ENCODE measurements at regions not wholly inside any gene's neighbourhood (a gene's known extent, or its start where the extent isn't known, plus 50 kb on each side); places are given as distances from the start of the nearest gene placed in this dataset.
A peak's percentile ranks its signal among the peaks of the same experiment; 100 is the strongest.

GRCh38 chr19:28949535-28949934 lies 263.4 kb downstream of the UQCRFS1 start:
- TF ChIP-seq TCF12 (IDR thresholded peaks at IDR 0.05; ENCODE audit: low read depth) (no peak), NFIC (IDR thresholded peaks at IDR 0.05) (no peak), RAD21 (IDR thresholded peaks at IDR 0.05; ENCODE audit: low read depth) (no peak), REST (IDR thresholded peaks at IDR 0.05; ENCODE audit: low read depth) (no peak), CEBPB (IDR thresholded peaks at IDR 0.05) (no peak), YY1 (IDR thresholded peaks at IDR 0.05; ENCODE audit: low read depth) (no peak), TEAD4 (IDR thresholded peaks at IDR 0.05) (no peak), USF1 (IDR thresholded peaks at IDR 0.05) (no peak), MAX (IDR thresholded peaks at IDR 0.05) (no peak), EP300 (IDR thresholded peaks at IDR 0.05; ENCODE audit: borderline replicate concordance) (no peak), CREB1 (IDR thresholded peaks at IDR 0.05; ENCODE audit: low read depth) (no peak), EGR1 (IDR thresholded peaks at IDR 0.05) (no peak), FOXM1 (IDR thresholded peaks at IDR 0.05; ENCODE audit: borderline replicate concordance, low read depth) (no peak), TAF1 (IDR thresholded peaks at IDR 0.05; ENCODE audit: low read depth) (no peak), ZBTB7A (IDR thresholded peaks at IDR 0.05; ENCODE audit: low read depth) (no peak)

GRCh38 chr19:28949027-28949426 lies 263.9 kb downstream of the UQCRFS1 start:
- TF ChIP-seq NFIC (IDR thresholded peaks at IDR 0.05) (no peak), FOXM1 (IDR thresholded peaks at IDR 0.05; ENCODE audit: borderline replicate concordance, low read depth) (no peak), CEBPB (IDR thresholded peaks at IDR 0.05) (no peak), EGR1 (IDR thresholded peaks at IDR 0.05) (no peak), ZBTB7A (IDR thresholded peaks at IDR 0.05; ENCODE audit: low read depth) (no peak), TEAD4 (IDR thresholded peaks at IDR 0.05) (no peak), MAX (IDR thresholded peaks at IDR 0.05) (no peak), RAD21 (IDR thresholded peaks at IDR 0.05; ENCODE audit: low read depth) (no peak), USF1 (IDR thresholded peaks at IDR 0.05) (no peak)

GRCh38 chr19:28948566-28948965 lies 264.4 kb downstream of the UQCRFS1 start:
- TF ChIP-seq EP300 (IDR thresholded peaks at IDR 0.05; ENCODE audit: borderline replicate concordance), result no peak
- TF ChIP-seq ZBTB7A (IDR thresholded peaks at IDR 0.05; ENCODE audit: low read depth), result no peak
- no peak for TF ChIP-seq USF1 (IDR thresholded peaks at IDR 0.05)
- no peak for TF ChIP-seq NFIC (IDR thresholded peaks at IDR 0.05)
- no peak for TF ChIP-seq REST (IDR thresholded peaks at IDR 0.05; ENCODE audit: low read depth)
- no peak for TF ChIP-seq TCF12 (IDR thresholded peaks at IDR 0.05; ENCODE audit: low read depth)
- TF ChIP-seq CEBPB (IDR thresholded peaks at IDR 0.05), result no peak
- no peak for TF ChIP-seq YY1 (IDR thresholded peaks at IDR 0.05; ENCODE audit: low read depth)
- TF ChIP-seq FOXM1 (IDR thresholded peaks at IDR 0.05; ENCODE audit: borderline replicate concordance, low read depth), result no peak
- no peak for TF ChIP-seq RAD21 (IDR thresholded peaks at IDR 0.05; ENCODE audit: low read depth)
- TF ChIP-seq MAX (IDR thresholded peaks at IDR 0.05), result no peak
- no peak for TF ChIP-seq CREB1 (IDR thresholded peaks at IDR 0.05; ENCODE audit: low read depth)
- TF ChIP-seq TEAD4 (IDR thresholded peaks at IDR 0.05), result no peak

GRCh38 chr19:28948026-28948425 lies 264.9 kb downstream of the UQCRFS1 start:
- TF ChIP-seq CREB1 (IDR thresholded peaks at IDR 0.05; ENCODE audit: low read depth) (no peak), YY1 (IDR thresholded peaks at IDR 0.05; ENCODE audit: low read depth) (no peak), ZBTB7A (IDR thresholded peaks at IDR 0.05; ENCODE audit: low read depth) (no peak), FOXM1 (IDR thresholded peaks at IDR 0.05; ENCODE audit: borderline replicate concordance, low read depth) (no peak), NFIC (IDR thresholded peaks at IDR 0.05) (no peak), RAD21 (IDR thresholded peaks at IDR 0.05; ENCODE audit: low read depth) (no peak), CEBPB (IDR thresholded peaks at IDR 0.05) (no peak), TEAD4 (IDR thresholded peaks at IDR 0.05) (no peak), TAF1 (IDR thresholded peaks at IDR 0.05; ENCODE audit: low read depth) (no peak)

GRCh38 chr19:28943651-28944050 lies 269.3 kb downstream of the UQCRFS1 start:
- TF ChIP-seq FOXM1 (IDR thresholded peaks at IDR 0.05; ENCODE audit: borderline replicate concordance, low read depth), result no peak
- TF ChIP-seq RAD21 (IDR thresholded peaks at IDR 0.05; ENCODE audit: low read depth), result peak; percentile 18; the same call in 1 of the 2 replicates
- TF ChIP-seq TCF12 (IDR thresholded peaks at IDR 0.05; ENCODE audit: low read depth), result no peak

All from Ishikawa (cell line).